G401 (cell line): ENCODE measurements at regions not wholly inside any gene's neighbourhood (a gene's known extent, or its start where the extent isn't known, plus 50 kb on each side); places are given as distances from the start of the nearest gene placed in this dataset.
"Not testable (repeated sequence)": the region's sequence is repeated elsewhere in the genome, so short reads cannot be mapped to it uniquely, and the experiment has no call there.

Experiments used
- DNase-seq: peaks from one replicate; pipeline ENCODE4 v3.0.0-alpha.2; 2015; ENCODE audit warnings: low spot score
- in situ Hi-C: cut with HindIII; loops from 2 replicates; pipeline ENCODE4 v1.10.0; 2016; ENCODE audit warnings: low sequenced_read_pairs, mixed read lengths

- in situ Hi-C loops: no loop called here
- no peak for DNase-seq
Measured at GRCh38 chr12:116687888-116688287, 50.0 kb downstream of the SPRING1 start.

- in situ Hi-C loops: no loop called here
- no peak for DNase-seq
Measured at GRCh38 chr12:116684891-116685290, 53.0 kb downstream of the SPRING1 start.

GRCh38 chr12:116677202-116677661 is 60.6 kb downstream of the SPRING1 start:
- in situ Hi-C loops: no loop called here
- no peak for DNase-seq

GRCh38 chr12:116675339-116676107 is 62.3 kb downstream of the SPRING1 start:
- in situ Hi-C loops: no loop called here
- no peak for DNase-seq

GRCh38 chr12:116674643-116675183 is 63.2 kb downstream of the SPRING1 start:
- DNase-seq: no peak
- in situ Hi-C loops: no loop called here

- DNase-seq: no peak
- in situ Hi-C loops: no loop called here
Measured at GRCh38 chr12:116673681-116674111, 64.2 kb downstream of the SPRING1 start.

GRCh38 chr12:116672842-116673516 is 64.9 kb downstream of the SPRING1 start:
- in situ Hi-C loops: no loop called here

GRCh38 chr12:116672010-116672409 is 65.9 kb downstream of the SPRING1 start:
- in situ Hi-C loops: no loop called here
- DNase-seq: no peak

More at GRCh38 chr12:116672842-116673516, 64.9 kb downstream of the SPRING1 start:
- no peak for DNase-seq

- in situ Hi-C loops: no loop called here
- DNase-seq: no peak
Measured at GRCh38 chr12:116670859-116671258, 67.0 kb downstream of the SPRING1 start.

- in situ Hi-C loops: no loop called here
- no peak for DNase-seq
Measured at GRCh38 chr12:116667752-116668151, 70.1 kb downstream of the SPRING1 start.

GRCh38 chr12:116666829-116667228 is 71.0 kb downstream of the SPRING1 start:
- in situ Hi-C loops, DNase-seq: not testable (repeated sequence)

- no peak for DNase-seq
Measured at GRCh38 chr12:116666305-116666673, 71.6 kb downstream of the SPRING1 start.

GRCh38 chr12:116665666-116666304 is 72.1 kb downstream of the SPRING1 start:
- DNase-seq: no peak
- in situ Hi-C loops: no loop called here

More at GRCh38 chr12:116666305-116666673, 71.6 kb downstream of the SPRING1 start:
- in situ Hi-C loops: no loop called here

GRCh38 chr12:116664085-116664484 is 73.8 kb downstream of the SPRING1 start:
- no peak for DNase-seq
- in situ Hi-C loops: no loop called here

- DNase-seq: no peak
- in situ Hi-C loops: no loop called here
Measured at GRCh38 chr12:116662612-116663144, 75.2 kb downstream of the SPRING1 start.

- in situ Hi-C loops: no loop called here
- peak; percentile 30 for DNase-seq
Measured at GRCh38 chr12:116661341-116661740, 76.5 kb downstream of the SPRING1 start.

- in situ Hi-C loops, DNase-seq: not testable (repeated sequence)
Measured at GRCh38 chr12:116660740-116661139, 77.1 kb downstream of the SPRING1 start.

GRCh38 chr12:116659771-116660481 is 77.9 kb downstream of the SPRING1 start:
- in situ Hi-C loops: no loop called here
- peak; percentile 62 for DNase-seq

- in situ Hi-C loops: no loop called here
- DNase-seq: no peak
Measured at GRCh38 chr12:116657921-116658495, 79.9 kb downstream of the SPRING1 start.
